HG03439 (cell line): ENCODE measurements at regions not wholly inside any gene's neighbourhood (a gene's known extent, or its start where the extent isn't known, plus 50 kb on each side); places are given as distances from the start of the nearest gene placed in this dataset.
"Not testable (repeated sequence)": the region's sequence is repeated elsewhere in the genome, so short reads cannot be mapped to it uniquely, and the experiment has no call there.

Experiments used
- ATAC-seq: cut with Tn5 transposase; IDR thresholded peaks from one replicate; pipeline ENCODE4 v1.9.1; 2021; ENCODE audit warnings: mild to moderate bottlenecking, moderate library complexity; ENCODE audit not compliant: unreplicated experiment

DNA sequence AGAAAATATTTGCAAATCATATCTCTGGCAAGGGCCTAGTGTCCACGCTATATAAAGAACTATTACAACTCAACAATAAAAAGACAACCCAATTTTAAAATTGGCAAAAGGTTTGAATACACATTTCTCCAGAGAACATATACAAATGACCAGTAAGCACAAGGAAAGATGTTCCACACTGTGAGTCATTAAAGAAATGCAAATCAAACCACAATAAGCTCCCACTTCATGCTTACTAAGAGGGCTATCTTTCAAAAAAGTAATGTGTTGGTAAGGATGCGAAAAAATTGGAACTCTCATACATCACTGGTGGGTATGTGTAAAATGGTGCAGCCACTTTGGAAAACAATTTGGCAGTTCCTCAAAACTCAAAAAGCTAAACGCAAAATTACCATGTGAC lies 884.0 kb upstream of the INTU start:
- ATAC-seq, result no peak

DNA sequence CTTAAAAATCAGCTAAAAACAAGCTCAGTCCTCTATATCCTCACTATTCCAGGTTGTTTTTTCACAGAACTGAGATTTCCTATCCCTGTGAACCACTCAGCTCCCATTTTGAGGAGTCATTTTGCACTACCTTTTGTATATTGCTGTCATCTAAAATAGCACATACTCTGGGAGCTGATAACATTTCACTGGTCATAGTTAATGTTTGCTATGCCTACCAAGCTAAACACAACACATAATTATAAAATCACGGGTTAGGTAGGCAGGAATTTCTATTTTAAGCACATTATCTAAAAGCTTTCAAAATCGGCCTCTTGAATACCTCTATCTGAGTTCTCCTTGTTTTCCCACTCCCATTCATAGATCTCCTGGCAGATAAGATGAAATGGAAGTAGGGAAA lies 882.0 kb upstream of the INTU start:
- ATAC-seq, result no peak

DNA sequence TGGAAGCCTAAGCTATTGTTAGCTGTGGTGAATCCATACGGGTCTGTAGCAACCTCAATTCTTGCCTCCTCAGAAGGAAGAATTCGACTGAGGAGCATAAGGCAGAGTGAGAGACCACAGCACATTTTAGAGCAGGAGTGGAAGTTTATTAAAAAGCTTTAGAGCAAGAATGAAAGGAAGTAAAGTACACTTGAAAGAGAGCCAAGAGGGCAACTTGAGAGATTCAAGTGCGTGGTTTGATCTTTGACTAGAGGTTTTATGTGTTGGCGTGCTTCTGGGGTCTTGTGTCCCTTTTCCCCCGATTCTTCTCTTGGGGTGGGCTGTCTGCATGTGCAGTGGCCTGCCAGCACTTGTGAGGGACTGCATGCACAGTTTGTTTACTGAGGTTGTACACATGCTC lies 880.6 kb upstream of the INTU start:
- ATAC-seq, result no peak

DNA sequence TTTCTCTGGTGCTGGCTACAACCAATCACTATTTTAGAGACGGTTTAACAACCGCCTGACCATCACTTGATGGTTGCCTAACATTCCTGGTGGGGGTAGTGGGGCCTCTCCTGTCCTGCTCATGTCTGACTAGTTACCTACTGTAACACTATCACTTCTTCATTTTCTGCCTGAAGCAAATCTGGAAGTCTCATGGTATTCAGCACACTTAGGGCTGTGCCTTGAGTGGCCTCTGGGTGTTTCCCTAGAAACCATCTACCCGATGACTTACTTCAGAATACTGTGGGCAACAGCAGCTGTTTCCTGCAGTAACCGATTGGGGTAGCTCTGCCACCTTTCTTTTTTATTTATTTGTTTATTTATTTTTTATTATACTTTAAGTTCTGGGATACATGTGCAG lies 880.1 kb upstream of the INTU start:
- no peak for ATAC-seq

DNA sequence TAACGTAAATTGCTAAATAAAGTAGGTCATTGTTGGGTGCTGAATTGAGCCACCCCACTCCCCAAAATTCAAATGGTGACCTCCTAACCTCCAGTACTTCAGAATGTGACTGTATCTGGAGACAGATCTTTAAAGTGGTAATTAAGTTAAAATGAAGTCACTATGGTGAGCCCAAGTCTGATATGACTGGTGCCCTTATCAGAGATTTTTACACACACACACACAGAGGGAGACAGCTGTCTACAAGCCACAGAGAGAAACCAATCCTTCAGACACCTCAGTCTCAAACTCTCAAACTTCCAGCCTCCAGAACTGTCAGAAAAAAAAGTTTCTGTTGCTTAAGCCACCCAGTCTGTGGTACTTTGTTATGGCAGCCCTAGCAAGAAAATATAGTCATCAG lies 879.2 kb upstream of the INTU start:
- no peak for ATAC-seq

DNA sequence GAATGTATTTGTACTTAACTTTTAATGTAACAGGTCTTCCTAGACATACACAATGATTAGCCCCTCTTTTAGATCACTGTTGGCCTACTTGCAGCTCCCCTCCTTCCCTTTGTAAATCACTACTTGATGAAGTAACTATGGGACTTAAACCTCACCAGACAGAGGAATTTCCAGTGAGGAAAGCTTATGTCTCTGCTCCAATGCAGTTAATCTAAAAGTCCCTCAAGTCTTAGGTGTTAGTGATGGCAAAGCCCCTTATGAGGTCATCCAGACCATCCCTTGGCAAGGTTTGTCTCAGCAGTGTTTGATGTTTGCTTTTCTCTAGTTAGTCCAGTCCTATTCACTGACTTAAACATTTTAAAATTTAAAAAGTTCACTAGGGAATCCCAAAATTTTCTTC lies 877.3 kb upstream of the INTU start:
- no peak for ATAC-seq

DNA sequence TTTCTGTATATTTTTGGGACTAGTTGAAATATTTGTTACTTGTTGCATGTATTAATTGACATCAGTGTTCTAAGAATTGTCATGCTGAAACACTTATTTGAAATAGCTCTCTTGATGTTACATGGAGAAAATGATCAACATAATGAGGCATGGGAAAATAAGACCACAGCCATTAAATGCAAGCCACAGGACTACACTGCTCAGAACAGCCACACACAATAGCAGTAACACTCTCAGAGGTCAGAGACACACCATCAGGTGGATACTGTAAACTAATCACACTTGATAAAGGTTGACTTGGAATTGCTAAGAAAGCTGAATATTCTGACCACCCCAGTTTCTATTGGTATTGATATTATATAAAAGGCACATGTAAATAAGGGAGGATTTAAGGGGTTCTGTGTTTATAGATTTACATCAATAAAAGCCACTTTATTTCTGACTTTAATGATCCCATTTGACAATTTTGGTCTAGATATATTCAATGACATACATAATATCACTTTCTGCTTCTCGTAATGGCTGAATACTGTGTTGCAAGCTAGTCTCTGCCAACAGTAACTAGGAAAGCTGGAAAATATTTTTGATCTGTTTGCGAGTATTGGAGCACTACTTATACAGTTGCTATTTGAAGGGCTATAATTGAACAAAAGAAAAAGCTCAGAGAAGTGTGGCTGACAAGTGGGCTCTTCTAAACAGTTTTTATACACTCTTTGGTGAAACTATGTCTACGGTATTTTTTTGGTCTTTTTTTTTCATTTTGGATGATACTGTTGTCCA lies 876.5 kb upstream of the INTU start:
- no peak for ATAC-seq

DNA sequence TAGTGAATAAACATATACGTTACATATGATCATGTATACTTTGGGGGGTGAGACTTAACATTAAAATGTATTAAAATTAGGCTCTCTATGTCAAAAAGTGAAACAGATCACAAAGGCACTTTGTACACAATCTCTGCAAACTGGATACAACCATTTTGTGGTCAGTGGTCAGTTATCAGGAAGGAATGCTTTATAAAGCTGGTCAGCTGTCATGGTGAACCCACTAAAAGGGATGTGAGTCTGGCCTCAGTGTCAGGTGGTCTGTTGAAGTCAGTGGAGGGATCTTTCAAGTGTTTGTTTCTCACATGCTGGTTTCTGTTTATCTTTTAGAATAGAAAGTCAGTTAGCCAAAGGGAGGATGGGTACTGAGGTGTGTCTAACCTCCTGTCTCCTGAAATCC lies 875.5 kb upstream of the INTU start:
- ATAC-seq, result no peak

DNA sequence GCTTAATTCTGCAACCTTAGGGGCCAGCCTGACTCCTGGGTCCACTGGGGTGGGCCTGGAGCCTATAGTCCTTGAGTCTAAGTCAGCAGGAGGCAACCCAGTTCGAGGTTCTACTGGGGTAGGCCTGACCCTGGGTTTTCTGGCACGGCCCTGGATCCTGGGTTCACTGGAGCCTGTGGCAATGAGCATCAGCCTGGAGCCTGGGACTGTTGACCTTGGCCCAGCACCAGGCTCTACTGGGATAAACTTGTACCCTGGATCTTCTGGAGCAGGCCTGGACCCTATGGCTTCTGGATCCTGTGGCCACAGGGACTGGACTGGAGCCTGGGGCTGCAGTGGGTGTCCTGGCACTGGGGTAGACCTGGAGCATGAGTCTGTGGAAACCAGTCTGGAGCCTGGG lies 874.3 kb upstream of the INTU start:
- no peak for ATAC-seq

DNA sequence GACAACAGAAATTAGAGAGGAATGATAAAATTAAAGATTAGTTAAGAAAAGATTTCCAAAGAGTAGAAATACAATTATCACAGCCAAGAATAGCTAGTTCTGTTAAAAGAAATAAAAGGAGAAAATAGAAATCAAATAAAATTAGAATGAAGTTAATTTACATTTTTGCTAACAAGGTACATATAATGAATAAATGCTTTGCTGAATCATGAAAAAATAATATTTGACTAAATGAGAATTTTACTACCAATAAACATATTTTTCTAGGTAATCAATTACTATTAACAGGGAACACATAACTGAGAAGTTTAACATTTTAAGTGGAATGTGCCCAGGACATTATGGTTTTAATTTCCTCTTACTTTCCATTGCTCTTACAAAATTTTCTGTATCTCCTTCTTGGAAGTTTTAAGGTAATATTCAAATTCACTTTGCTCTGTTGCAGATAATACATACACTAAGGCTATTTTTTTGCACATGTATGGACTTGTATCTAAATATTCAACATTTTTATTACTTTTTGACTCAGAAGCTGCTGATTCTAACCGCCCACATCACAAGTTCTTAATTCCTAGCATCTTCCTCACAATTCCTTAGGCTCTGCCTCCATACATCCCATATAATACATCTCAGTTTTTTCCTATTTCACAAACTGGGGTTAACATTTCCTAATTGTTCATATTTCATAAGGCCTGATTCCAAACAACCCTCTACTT lies 870.7 kb upstream of the INTU start:
- ATAC-seq, result no peak

DNA sequence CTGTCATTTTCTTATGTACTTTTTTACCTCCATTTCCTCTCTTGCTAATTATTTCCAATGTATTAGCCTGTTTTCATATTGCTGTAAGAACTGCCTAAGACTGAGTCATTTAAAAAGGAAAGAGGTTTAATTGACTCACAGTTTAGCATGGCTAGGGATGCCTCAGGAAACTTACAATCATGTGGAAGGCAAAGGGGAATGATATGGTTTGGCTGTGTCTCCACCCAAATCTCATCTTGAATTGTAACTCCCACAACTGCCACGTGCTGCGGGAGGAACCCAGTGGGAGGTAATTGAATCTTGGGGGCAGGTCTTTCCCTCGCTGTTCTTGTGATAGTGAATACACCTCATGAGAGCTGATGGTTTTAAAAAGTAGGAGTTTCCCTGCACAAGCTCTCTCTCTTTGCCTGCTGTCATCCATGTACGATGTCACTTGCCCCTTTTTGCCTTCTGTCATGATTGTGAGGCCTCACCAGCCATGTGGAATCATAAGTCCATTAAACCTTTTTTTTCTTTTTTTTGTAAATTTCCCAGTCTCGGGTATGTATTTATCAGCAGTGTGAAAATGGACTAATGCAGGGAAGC lies 870.0 kb upstream of the INTU start:
- no peak for ATAC-seq

DNA sequence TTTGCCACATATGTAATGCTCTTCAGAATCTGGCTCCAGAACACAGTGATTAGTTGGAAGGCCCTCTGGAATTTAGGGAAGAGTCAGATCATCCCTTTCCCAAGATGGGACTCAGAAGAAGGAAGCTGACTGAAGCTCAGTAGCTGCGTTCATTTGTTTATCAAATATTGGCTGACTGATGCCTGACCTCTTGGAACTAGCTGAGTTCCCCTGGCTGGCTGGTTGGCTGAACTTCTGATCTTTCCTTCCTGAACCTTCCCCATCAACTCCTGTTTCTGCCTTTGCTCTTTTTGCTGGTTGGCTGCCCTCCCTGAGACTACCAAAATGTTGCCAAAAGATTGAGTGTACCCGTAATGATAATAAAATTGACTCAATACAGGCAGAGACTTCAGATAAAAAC lies 866.5 kb upstream of the INTU start:
- no peak for ATAC-seq

DNA sequence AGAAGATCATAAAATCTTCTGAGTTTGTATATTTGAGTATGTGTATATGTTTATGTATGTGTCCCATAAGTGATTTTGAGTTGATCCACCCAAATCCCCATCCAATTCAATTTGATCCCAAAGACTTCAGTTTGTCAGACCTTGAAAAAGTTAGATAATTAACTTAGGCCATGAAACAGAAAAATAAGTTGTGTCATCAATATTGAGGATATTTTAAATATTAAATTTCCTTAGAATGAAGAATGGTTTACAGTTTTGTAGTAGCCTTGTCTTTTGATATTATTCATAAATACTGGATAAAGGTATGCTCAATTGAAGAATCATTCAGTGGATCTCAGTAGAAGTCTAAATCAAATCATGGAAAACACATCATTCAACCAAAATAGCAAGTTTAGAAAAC lies 864.4 kb upstream of the INTU start:
- no peak for ATAC-seq

DNA sequence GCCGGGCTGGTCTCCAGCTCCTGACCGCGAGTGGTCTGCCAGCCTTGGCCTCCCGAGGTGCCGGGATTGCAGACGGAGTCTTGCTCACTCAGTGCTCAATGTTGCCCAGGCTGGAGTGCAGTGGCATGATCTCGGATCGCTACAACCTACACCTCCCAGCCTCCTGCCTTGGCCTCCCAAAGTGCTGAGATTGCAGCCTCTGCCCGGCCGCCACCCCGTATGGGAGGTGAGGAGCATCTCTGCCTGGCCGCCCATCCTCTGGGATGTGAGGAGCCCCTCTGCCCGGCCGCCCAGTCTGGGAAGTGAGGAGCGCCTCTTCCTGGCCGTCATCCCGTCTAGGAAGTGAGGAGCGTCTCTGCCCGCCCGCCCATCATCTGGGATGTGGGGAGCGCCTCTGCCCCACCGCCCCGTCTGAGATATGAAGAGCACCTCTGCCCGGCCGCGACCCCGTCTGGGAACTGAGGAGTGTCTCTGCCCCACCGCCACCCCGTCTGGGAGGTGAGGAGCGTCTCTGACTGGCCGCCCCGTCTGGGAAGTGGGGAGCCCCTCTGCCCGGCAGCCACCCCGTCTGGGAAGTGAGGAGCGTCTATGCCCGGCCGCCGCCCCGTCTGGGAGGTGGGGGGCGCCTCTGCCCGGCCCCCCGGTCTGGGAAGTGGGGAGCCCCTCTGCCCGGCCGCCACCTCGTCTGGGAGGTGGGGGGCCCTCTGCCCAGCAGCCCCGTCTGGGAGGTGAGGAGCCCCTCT lies 861.8 kb upstream of the INTU start:
- not testable (repeated sequence) for ATAC-seq

DNA sequence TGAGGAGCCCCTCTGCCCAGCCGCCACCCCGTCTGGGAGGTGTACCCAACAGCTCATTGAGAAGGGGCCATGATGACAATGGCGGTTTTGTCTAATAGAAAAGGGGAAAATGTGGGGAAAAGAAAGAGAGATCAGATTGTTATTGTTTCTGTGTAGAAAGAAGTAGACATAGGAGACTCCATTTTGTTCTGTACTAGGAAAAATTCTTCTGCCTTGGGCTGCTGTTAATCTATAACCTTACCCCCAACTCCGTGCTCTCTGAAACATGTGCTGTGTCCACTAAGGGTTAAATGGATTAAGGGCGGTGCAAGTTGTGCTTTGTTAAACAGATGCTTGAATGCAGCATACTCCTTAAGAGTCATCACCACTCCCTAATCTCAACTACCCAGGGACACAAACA lies 861.1 kb upstream of the INTU start:
- not testable (repeated sequence) for ATAC-seq

DNA sequence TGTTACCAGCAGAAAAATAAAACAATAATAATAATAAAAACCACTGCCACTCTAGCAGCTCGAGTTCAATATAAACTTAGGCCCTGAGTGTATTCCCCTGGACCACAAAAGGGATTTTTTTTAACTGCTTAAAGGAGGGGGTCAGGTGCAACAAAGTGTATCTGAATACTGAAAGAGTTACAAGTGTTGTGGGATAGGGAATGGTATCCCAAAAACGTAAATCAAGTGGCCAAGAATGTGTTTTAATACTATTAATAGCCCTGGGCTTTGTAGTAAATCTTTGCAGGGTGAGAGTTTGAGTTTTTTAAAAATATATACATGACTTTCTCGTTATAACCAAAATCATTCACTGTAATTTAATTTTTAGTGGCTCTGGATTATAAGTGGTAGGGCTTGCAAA lies 860.1 kb upstream of the INTU start:
- no peak for ATAC-seq

DNA sequence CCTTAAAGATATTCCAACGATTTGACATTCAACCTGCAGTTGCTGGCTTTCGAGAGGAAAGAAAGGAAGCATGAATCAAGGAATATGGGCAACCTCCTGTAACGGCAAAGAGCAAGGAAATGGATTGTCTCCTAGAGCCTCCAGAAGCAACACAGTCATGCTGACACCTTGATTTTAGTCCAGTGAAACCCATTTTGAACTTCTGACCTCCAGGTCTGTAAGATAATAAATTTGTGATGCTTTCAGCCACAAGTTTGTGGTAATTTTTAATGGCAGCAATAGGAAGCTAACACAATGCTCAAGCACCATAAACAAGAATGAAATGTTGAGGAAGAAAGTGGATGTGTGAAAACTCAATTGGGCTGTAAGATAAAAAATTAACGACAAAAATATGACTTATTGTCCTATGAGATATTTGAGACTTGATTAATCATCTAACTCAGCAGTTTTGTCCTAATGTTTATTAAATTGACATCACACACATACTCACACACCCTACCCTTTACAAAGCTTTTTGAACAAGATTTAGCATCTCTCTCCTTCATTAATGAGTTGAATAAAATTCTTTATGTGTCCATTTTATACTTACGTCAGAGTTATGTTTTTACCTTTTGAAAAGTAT lies 857.2 kb upstream of the INTU start:
- no peak for ATAC-seq

DNA sequence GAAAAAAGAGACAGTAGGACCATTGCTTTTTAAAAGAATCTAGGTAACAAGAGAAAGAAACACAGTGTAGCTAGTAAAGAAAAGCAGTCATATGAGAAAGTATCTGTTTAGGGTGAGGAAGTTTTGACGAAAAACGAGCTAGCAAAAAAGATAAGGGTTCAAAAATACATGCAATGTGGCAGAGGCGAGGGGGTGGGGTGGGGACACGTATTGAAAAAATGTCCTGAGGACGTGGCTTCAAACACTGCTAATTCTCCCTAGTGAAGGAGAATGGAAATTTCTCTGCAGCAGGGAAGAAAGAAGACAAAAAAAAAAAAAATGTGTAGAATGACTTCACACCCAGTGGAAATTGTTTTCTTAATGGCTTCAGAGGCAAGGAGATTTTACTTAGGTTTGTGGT lies 856.4 kb upstream of the INTU start:
- ATAC-seq, result no peak

DNA sequence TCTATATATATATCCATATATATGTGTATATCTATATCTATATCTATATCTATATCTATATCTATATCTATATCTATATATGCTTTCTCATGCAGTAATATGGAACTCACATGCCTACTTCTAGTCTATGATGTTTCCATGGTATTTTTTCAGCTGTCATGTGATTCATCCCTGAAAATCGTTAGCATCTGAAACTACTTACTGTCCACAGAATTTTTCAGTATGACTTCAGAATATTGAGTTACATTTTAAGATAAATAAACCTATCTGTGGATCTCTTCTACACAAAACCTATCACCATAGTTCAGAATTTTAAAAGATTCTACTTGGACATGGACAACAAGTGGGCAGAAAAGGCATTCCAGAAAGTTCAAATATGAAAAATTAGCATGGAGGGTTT lies 855.1 kb upstream of the INTU start:
- ATAC-seq, result no peak

DNA sequence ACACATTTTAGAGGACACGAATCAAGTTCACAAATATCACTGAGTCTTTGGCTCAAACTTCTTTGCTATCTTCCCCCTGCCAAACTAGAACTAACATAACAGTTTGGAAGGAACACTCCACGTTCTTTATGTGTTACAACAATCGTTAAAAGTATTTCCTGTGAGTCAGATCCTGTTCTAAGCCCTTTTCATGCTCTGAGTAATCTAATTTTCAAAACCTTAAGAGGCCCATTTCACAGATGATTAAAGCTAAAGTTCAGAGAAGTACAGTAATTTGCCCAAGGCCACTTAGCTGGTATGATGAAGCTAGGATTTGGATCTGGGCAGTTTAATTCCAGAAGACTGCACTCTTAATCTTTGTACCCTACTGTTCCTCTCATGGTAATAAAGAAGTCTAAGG lies 854.4 kb upstream of the INTU start:
- ATAC-seq, result no peak

DNA sequence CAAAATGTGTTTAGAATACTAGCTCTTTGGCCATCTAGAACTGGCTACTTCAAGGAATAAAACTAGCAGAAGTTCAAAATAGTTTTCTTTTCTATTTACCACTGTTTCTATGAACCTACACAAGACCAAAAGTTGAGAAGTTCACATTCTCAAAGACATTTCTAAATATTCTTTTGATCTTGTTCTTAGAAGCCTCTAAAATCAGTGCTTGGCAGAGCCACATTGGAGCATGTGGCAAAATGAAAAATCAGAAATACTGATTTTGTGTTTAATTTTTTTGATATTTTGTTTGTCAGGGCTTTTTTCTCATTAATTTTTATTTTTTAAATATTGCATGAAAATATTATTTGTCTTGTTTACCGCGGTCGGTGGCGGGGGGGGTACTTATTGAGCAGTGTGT lies 853.8 kb upstream of the INTU start:
- no peak for ATAC-seq
